ENCODE measurements at regions not wholly inside any gene's neighbourhood (a gene's known extent, or its start where the extent isn't known, plus 50 kb on each side); places are given as distances from the start of the nearest gene placed in this dataset.

- Histone ChIP-seq H3K4me3 (no peak overlapping the region), H3K4me1 (no peaks in the 10 kb centered on the region), H3K36me3 (no peaks in the 10 kb centered on the region), H3K27me3 (no peaks in the 10 kb centered on the region), H3K9me3 (no peaks in the 10 kb centered on the region), H3K27ac (no peak overlapping the region)
- TF ChIP-seq POLR2A (IDR thresholded peaks at IDR 0.05) (no peak), CTCF (IDR thresholded peaks at IDR 0.05 in 4 of 5, conservative IDR thresholded peaks at IDR 0.05 in 1 of 5) (no peak)
- DNase-seq = no peak
- intact Hi-C loops (cut with DNase I; ENCODE audit: low total_unique reads) = no loop called here
- no peak for ATAC-seq
- in situ Hi-C loops (cut with MboI; ENCODE audit: low sequenced_read_pairs in 4 of 4) = no loop called here
These were observed 1296.6 kb downstream of the AACS start for GRCh38 chr12:126361804-126362203.

- Histone ChIP-seq H3K4me3 (no peak overlapping the region), H3K9me3 (no peaks in the 10 kb centered on the region), H3K27ac (no peak overlapping the region), H3K36me3 (no peaks in the 10 kb centered on the region), H3K27me3 (no peaks in the 10 kb centered on the region), H3K4me1 (no peaks in the 10 kb centered on the region)
- TF ChIP-seq POLR2A (IDR thresholded peaks at IDR 0.05) = no peak
- TF ChIP-seq CTCF (IDR thresholded peaks at IDR 0.05 in 4 of 5, conservative IDR thresholded peaks at IDR 0.05 in 1 of 5) = no peak
- ATAC-seq (no peak), DNase-seq (no peak)
- in situ Hi-C loops (cut with MboI; ENCODE audit: low sequenced_read_pairs in 4 of 4) (no loop called here), intact Hi-C loops (cut with DNase I; ENCODE audit: low total_unique reads) (no loop called here)
These were observed 1297.3 kb downstream of the AACS start for GRCh38 chr12:126362493-126362892.

- H3K36me3 ChIP-seq = no peaks in the 10 kb centered on the region
- H3K27ac ChIP-seq = no peak overlapping the region
- intact Hi-C loops (cut with DNase I; ENCODE audit: low total_unique reads) (no loop called here), in situ Hi-C loops (cut with MboI; ENCODE audit: low sequenced_read_pairs in 4 of 4) (no loop called here)
- no peak overlapping the region for H3K4me3 ChIP-seq
- H3K27me3 ChIP-seq = no peaks in the 10 kb centered on the region
- ATAC-seq (no peak), DNase-seq (no peak)
- no peaks in the 10 kb centered on the region for H3K9me3 ChIP-seq
- TF ChIP-seq CTCF (IDR thresholded peaks at IDR 0.05 in 4 of 5, conservative IDR thresholded peaks at IDR 0.05 in 1 of 5) = no peak
- TF ChIP-seq POLR2A (IDR thresholded peaks at IDR 0.05) = no peak
- no peaks in the 10 kb centered on the region for H3K4me1 ChIP-seq
These were observed 1297.7 kb downstream of the AACS start for GRCh38 chr12:126362964-126363363.

GRCh38 chr12:126369487-126370463, 1304.5 kb downstream of the AACS start:
- in situ Hi-C loops (cut with MboI; ENCODE audit: low sequenced_read_pairs in 4 of 4) = no loop called here
- no peaks in the 10 kb centered on the region for H3K27me3 ChIP-seq
- TF ChIP-seq CTCF (IDR thresholded peaks at IDR 0.05 in 4 of 5, conservative IDR thresholded peaks at IDR 0.05 in 1 of 5) = no peak
- TF ChIP-seq POLR2A (IDR thresholded peaks at IDR 0.05) = no peak
- no peak overlapping the region for H3K4me3 ChIP-seq
- no peaks in the 10 kb centered on the region for H3K4me1 ChIP-seq
- DNase-seq = no peak
- H3K27ac ChIP-seq = no peak overlapping the region
- H3K36me3 ChIP-seq = no peaks in the 10 kb centered on the region
- H3K9me3 ChIP-seq = no peaks in the 10 kb centered on the region
- intact Hi-C loops (cut with DNase I; ENCODE audit: low total_unique reads) = no loop called here
- no peak for ATAC-seq

Measured in gastrocnemius medialis (tissue), 4 donors.